Renal cortical epithelial cell (primary cell): ENCODE measurements at regions not wholly inside any gene's neighbourhood (a gene's known extent, or its start where the extent isn't known, plus 50 kb on each side); places are given as distances from the start of the nearest gene placed in this dataset.
A peak's percentile ranks its signal among the peaks of the same experiment; 100 is the strongest.

ENCODE experiments used
- DNase-seq: peaks from one replicate; pipeline ENCODE4 v3.0.0-alpha.2; 2011; ENCODE audit warnings: low read depth

GRCh38 chr9:99750526-99750925 lies 71.2 kb upstream of the NR4A3 start:
- no peak for DNase-seq

GRCh38 chr9:99752417-99753109 lies 69.1 kb upstream of the NR4A3 start:
- DNase-seq, result peak; percentile 85

GRCh38 chr9:99753436-99753835 lies 68.2 kb upstream of the NR4A3 start:
- peak; percentile 87 for DNase-seq

GRCh38 chr9:99760421-99760820 lies 61.3 kb upstream of the NR4A3 start:
- DNase-seq, result no peak

GRCh38 chr9:99762470-99762869 lies 59.2 kb upstream of the NR4A3 start:
- DNase-seq, result no peak
